ENCODE measurements at regions not wholly inside any gene's neighbourhood (a gene's known extent, or its start where the extent isn't known, plus 50 kb on each side); places are given as distances from the start of the nearest gene placed in this dataset.
A peak's percentile ranks its signal among the peaks of the same experiment; 100 is the strongest.

- Histone ChIP-seq H3K27me3 (no peaks in the 10 kb centered on the region), H3K36me3 (replicated peaks; ENCODE audit: insufficient read depth, low read depth) (no peaks in the 10 kb centered on the region), H3K4me2 (no peak overlapping the region), H4K20me1 (ENCODE audit: insufficient read depth, poor library complexity, severe bottlenecking) (no peaks in the 10 kb centered on the region), H3K9me2 (replicated peaks; ENCODE audit: insufficient read depth) (no peaks in the 10 kb centered on the region), H3K27ac (peak overlapping the region; percentile 27), H2AFZ (no peak overlapping the region), H3K79me2 (no peaks in the 10 kb centered on the region), H3K4me1 (ENCODE audit: insufficient read depth) (no peaks in the 10 kb centered on the region), H3K4me3 (no peak overlapping the region), H3K9me3 (ENCODE audit: low read depth) (no peaks in the 10 kb centered on the region)
- TF ChIP-seq EZH2 (IDR thresholded peaks at IDR 0.05; ENCODE audit: borderline replicate concordance), result no peak
- TF ChIP-seq EZH2phosphoT487 (IDR thresholded peaks at IDR 0.05; ENCODE audit: low read depth, severe bottlenecking, unreplicated experiment), result no peak
- no peak for TF ChIP-seq CTCF (IDR thresholded peaks at IDR 0.05; ENCODE audit: poor library complexity)
- WGBS (ENCODE audit: low lambda C conversion rate, missing lambda C conversion rate), result 39% methylated on average over 4 of the region's 4 CpGs
- no peak for DNase-seq (ENCODE audit: low spot score)
These were observed 210.5 kb downstream of the ANAPC1 start for GRCh38 chr2:111673526-111673925.

GRCh38 chr2:111675419-111676194 is 208.4 kb downstream of the ANAPC1 start:
- TF ChIP-seq EZH2 (IDR thresholded peaks at IDR 0.05; ENCODE audit: borderline replicate concordance) (no peak), CTCF (IDR thresholded peaks at IDR 0.05; ENCODE audit: poor library complexity) (no peak), EZH2phosphoT487 (IDR thresholded peaks at IDR 0.05; ENCODE audit: low read depth, severe bottlenecking, unreplicated experiment) (no peak)
- Histone ChIP-seq H3K9me3 (ENCODE audit: low read depth) (no peaks in the 10 kb centered on the region), H3K4me2 (no peak overlapping the region), H3K9me2 (replicated peaks; ENCODE audit: insufficient read depth) (no peaks in the 10 kb centered on the region), H3K27me3 (no peaks in the 10 kb centered on the region), H3K4me3 (no peak overlapping the region), H2AFZ (no peak overlapping the region), H3K36me3 (replicated peaks; ENCODE audit: insufficient read depth, low read depth) (no peaks in the 10 kb centered on the region), H3K27ac (no peak overlapping the region), H3K4me1 (ENCODE audit: insufficient read depth) (no peaks in the 10 kb centered on the region), H3K79me2 (no peaks in the 10 kb centered on the region), H4K20me1 (ENCODE audit: insufficient read depth, poor library complexity, severe bottlenecking) (no peaks in the 10 kb centered on the region)
- WGBS (ENCODE audit: low lambda C conversion rate, missing lambda C conversion rate), result 77% methylated on average over 10 of the region's 10 CpGs
- DNase-seq (ENCODE audit: low spot score), result no peak

GRCh38 chr2:111676291-111676822 is 207.6 kb downstream of the ANAPC1 start:
- Histone ChIP-seq H3K27me3 (no peaks in the 10 kb centered on the region), H4K20me1 (ENCODE audit: insufficient read depth, poor library complexity, severe bottlenecking) (no peaks in the 10 kb centered on the region), H2AFZ (no peak overlapping the region), H3K9me2 (replicated peaks; ENCODE audit: insufficient read depth) (no peaks in the 10 kb centered on the region), H3K4me1 (ENCODE audit: insufficient read depth) (no peaks in the 10 kb centered on the region), H3K79me2 (no peaks in the 10 kb centered on the region), H3K4me3 (no peak overlapping the region), H3K27ac (no peak overlapping the region), H3K9me3 (ENCODE audit: low read depth) (no peaks in the 10 kb centered on the region), H3K36me3 (replicated peaks; ENCODE audit: insufficient read depth, low read depth) (no peaks in the 10 kb centered on the region), H3K4me2 (no peak overlapping the region)
- no peak for DNase-seq (ENCODE audit: low spot score)
- 67% methylated on average over 4 of the region's 4 CpGs for WGBS (ENCODE audit: low lambda C conversion rate, missing lambda C conversion rate)
- TF ChIP-seq CTCF (IDR thresholded peaks at IDR 0.05; ENCODE audit: poor library complexity) (no peak), EZH2phosphoT487 (IDR thresholded peaks at IDR 0.05; ENCODE audit: low read depth, severe bottlenecking, unreplicated experiment) (no peak), EZH2 (IDR thresholded peaks at IDR 0.05; ENCODE audit: borderline replicate concordance) (no peak)
